GM23248 (cell line): ENCODE measurements at regions not wholly inside any gene's neighbourhood (a gene's known extent, or its start where the extent isn't known, plus 50 kb on each side); places are given as distances from the start of the nearest gene placed in this dataset.

Experiments
- EZH2 ChIP-seq: fragments of 200-600 bp; sonication (generic); IDR thresholded peaks from 2 replicates; pipeline ENCODE4 v1.6.1; 2018; ENCODE audit warnings: antibody characterized with exemption, mild to moderate bottlenecking; ENCODE audit not compliant: insufficient read depth, poor library complexity, severe bottlenecking
- EZH2phosphoT487 ChIP-seq: fragments of 200-600 bp; sonication (generic); IDR thresholded peaks from 2 replicates; pipeline ENCODE4 v1.6.1; 2018; ENCODE audit warnings: antibody characterized with exemption, moderate library complexity, mild to moderate bottlenecking, low read depth; ENCODE audit not compliant: insufficient read depth

- TF ChIP-seq EZH2phosphoT487 (no peak), EZH2 (no peak)
Observed at GRCh38 chr18:30328839-30329238, 713.7 kb downstream of the DSC3 start.
